GM21367 (cell line): ENCODE measurements at regions not wholly inside any gene's neighbourhood (a gene's known extent, or its start where the extent isn't known, plus 50 kb on each side); places are given as distances from the start of the nearest gene placed in this dataset.
"Not testable (repeated sequence)": the region's sequence is repeated elsewhere in the genome, so short reads cannot be mapped to it uniquely, and the experiment has no call there.

Experiments used
- ATAC-seq: cut with Tn5 transposase; IDR thresholded peaks from one replicate; pipeline ENCODE4 v1.9.1; 2021; ENCODE audit not compliant: unreplicated experiment

GRCh38 chr1:58931024-58931423 lies 147.2 kb upstream of the JUN start:
- no peak for ATAC-seq

DNA sequence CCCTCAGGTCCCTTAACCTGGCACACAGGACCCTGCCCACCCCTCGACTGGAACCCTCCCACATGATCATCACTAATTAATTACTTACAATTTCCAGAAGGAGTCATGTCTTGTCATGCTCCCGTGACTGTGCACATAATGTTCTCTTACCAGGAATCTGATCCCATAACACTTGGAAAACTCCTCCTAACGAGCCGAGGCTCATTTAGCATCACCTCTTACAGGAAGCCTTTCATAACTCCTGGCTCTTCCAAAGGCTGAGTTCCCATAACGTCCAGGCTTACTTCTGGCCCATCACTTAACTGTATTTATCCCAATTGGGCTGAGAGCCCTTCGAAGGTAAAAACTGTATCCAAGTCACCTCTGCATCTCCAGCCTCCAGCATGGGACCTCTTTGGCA lies 147.9 kb upstream of the JUN start:
- ATAC-seq = no peak

GRCh38 chr1:58932859-58933598 lies 149.2 kb upstream of the JUN start:
- ATAC-seq = no peak

DNA sequence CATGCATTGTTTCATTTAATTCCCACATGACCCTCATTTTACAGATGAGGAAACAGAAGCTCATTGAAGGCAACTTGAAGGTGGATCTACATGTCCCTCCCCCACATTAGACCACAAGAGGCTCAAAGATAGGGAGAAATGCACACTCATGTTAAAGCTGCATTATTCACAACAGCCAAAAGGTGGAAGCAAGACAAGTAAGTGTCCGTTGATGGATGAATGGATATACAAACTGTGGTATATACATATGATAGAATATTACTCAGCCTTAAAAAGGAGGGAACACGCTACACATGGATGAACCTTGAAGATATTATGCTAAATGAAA lies 149.7 kb upstream of the JUN start:
- no peak for ATAC-seq

GRCh38 chr1:58934706-58935105 lies 150.9 kb upstream of the JUN start:
- ATAC-seq = no peak

GRCh38 chr1:58936973-58937372 lies 153.1 kb upstream of the JUN start:
- ATAC-seq = no peak

GRCh38 chr1:58939146-58939545 lies 155.3 kb upstream of the JUN start:
- ATAC-seq = no peak

GRCh38 chr1:58939666-58940370 lies 156.0 kb upstream of the JUN start:
- no peak for ATAC-seq

- ATAC-seq = no peak
Measured at GRCh38 chr1:58941471-58942289, 157.8 kb upstream of the JUN start.

DNA sequence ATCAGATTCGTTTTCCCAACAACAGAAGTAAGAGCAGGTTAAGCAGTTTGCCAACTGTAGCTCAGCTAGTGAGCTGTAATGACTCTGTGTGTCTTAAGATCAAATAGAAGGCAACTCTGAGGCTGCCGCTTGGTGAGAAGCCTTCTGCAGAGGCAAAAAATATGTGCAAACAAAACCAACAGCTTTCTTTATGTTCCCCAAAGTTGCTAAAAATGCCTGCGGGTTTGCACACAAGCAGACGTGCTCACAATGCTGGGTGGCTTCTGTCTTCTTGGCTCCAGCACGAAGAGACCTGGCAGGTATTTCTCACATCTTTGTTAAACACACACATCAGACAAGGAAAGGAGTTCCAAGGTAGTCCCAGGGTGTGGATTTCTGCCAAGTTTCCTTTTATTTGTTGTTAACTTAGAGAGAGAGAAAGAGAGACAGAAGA lies 158.9 kb upstream of the JUN start:
- ATAC-seq = no peak

- ATAC-seq = no peak
Measured at GRCh38 chr1:58943776-58944175, 159.9 kb upstream of the JUN start.

- no peak for ATAC-seq
Measured at GRCh38 chr1:58944439-58944838, 160.6 kb upstream of the JUN start.

DNA sequence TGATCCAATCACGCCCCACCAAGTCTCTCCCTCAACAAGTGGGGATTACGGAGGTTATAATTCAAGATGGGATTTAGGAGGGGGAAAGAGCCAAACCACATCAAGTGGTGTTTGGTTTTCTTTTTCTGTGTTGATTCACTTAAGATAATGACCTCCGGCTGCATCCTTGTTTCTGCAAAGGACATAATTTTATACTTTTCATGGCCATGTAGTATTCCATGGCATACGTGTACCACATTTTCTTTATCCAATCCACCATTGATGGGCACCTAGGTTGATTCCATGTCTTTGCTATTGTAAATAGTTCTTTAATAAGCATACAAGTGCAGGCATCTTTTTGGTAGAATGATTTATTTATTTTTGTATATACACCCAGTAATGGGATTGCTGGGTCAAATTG lies 162.5 kb upstream of the JUN start:
- no peak for ATAC-seq

- ATAC-seq = no peak
Measured at GRCh38 chr1:58948671-58949070, 164.8 kb upstream of the JUN start.

GRCh38 chr1:58949551-58950220 lies 165.8 kb upstream of the JUN start:
- ATAC-seq = no peak

GRCh38 chr1:58950897-58951296 lies 167.1 kb upstream of the JUN start:
- ATAC-seq = no peak

GRCh38 chr1:58953951-58954350 lies 170.1 kb upstream of the JUN start:
- not testable (repeated sequence) for ATAC-seq

GRCh38 chr1:58963287-58963686 lies 179.4 kb upstream of the JUN start:
- ATAC-seq = not testable (repeated sequence)

- ATAC-seq = no peak
Measured at GRCh38 chr1:58964428-58964827, 180.6 kb upstream of the JUN start.

- ATAC-seq = no peak
Measured at GRCh38 chr1:58964880-58965279, 181.0 kb upstream of the JUN start.
